Globus pallidus (tissue), 1 donor: ENCODE measurements at regions not wholly inside any gene's neighbourhood (a gene's known extent, or its start where the extent isn't known, plus 50 kb on each side); places are given as distances from the start of the nearest gene placed in this dataset.

Source experiments
- DNase-seq: peaks from one replicate; pipeline ENCODE4 v3.0.0-alpha.2; 2015; ENCODE audit warnings: low spot score

DNA sequence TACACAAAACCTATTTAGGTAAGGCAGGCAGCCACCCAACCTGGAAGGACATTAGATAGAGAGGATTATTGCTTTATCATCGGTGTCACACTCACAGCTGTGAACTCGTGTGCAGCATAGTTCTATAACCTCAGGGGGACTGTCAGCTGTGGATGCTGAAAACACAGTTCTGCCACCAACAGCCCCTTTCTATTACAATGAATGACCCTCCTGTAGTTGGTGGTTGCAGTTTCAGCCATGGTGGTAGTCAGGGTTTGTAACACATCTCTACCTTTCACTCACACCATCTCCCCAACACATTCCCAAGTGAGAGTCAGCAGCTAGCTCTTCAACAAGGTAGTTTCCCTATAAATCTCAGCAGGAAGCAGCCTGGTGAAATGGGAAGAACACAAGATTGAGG, 136.8 kb downstream of the ZC3H11B start:
- DNase-seq, result no peak

GRCh38 chr1:219472596-219472995, 140.3 kb downstream of the ZC3H11B start:
- no peak for DNase-seq

DNA sequence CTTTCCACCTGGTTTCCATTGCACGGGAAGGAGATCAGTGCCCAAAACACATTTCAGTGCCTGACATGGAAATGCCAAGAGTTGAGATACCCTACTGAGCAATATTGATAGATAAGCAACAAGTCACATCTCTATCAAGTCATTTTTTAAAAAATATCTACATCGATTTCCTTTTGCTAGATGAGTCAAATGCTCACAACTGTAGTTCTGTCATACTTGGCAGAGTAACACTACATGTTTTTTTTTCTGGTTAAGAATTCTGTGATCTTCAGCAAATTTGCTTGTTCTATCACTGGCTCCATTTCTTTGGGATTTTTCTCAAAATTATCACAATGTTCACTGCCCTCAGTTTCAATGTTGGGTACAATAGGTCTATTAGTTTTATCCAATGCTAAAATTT, 145.4 kb downstream of the ZC3H11B start:
- DNase-seq, result no peak

- no peak for DNase-seq
Observed at GRCh38 chr1:219466766-219467165, 146.1 kb downstream of the ZC3H11B start.

GRCh38 chr1:219465212-219466093, 147.5 kb downstream of the ZC3H11B start:
- no peak for DNase-seq

- peak; percentile 21 for DNase-seq
Observed at GRCh38 chr1:219463636-219464035, 149.3 kb downstream of the ZC3H11B start.

DNA sequence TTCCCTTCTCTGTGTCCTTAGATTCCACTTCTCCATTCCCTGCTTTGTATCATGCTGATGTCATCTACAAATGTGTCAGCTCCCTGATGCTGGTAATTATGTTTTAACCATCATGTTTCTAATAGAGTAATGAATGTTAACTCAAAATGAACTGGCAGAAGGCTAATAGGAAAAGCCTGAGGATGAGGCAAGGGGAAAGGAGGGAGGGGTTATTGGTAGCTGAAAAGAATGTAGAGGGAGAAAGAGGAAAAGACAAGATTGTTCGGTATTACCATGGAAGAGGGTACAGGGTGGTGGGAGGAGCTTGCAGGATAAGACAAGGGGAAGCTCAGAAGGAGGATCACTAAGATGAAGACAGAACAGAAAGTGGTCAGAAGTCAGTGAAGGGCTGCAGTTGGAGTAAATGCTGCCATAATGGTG, 150.9 kb downstream of the ZC3H11B start:
- DNase-seq, result no peak

GRCh38 chr1:219460896-219461815, 151.7 kb downstream of the ZC3H11B start:
- DNase-seq, result peak; percentile 45

DNA sequence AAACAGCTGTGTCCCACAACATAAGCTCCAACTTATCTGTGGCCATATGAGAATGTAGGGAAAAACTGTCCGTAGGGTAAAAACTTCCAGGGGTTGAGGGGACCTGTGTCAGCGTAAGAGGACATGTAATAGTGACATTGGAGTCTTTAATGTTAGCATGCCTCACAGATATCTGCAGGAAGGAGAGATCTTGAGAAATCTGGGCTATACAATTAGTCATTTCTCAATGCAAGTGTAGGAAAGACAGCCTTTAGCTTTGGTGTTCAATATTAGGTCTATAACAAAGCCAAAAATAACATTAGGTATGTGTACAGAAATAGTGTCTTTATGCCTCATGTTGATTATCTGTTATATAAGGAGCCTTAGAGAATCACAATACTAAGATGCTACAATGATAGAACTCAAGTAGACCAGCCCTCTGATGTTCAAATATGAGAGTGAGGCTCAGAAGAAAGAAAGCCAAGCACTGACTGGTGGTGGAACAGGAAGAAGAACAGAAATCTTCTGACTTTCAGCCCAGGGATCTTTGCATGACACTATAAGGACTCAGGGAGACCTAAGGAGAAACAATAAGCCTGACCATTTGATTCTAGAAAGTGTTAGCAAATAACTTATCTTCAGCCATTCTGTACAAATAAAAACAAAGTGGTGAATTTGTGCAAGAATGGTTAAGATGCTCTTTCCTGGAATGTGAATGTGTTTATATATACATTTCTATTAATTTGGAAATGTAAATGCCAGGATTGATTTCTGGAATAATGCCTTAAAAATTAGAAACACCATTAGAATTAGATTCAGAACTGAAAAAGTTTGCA, 152.6 kb downstream of the ZC3H11B start:
- no peak for DNase-seq

DNA sequence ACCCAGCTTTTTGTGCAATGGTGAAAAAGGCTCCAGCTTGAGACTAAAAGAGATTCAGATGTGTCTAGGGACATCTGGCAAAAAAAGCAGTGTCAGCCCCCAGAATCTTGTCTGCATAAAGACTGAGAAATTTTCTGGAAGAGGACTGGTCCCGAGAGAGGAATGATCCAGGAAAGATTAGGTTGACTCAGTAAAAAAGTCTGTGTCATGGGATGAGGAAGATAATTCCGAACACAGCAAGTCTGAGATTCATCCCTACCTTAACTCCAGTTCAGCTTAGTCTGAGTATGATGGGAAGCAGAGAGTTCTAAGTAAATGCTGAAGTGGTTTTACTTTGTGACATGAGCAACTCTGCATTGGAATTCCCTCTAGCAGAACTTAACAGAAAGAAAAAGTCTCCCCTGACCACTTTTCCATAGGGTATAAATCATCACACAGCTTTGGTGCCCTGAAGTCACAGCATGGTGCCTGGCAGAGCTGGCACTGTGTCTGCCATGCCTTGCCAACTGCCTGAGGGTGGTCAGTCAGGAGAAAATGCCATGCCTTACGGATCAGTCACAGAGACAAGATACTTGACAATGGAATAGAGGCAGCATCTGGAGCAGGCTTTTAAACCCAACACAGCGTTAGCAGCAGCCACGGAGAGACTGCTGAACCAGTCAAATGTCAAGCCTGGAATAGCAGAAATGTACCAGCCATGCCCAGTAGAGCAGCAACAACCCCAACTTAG, 153.4 kb downstream of the ZC3H11B start:
- no peak for DNase-seq

DNA sequence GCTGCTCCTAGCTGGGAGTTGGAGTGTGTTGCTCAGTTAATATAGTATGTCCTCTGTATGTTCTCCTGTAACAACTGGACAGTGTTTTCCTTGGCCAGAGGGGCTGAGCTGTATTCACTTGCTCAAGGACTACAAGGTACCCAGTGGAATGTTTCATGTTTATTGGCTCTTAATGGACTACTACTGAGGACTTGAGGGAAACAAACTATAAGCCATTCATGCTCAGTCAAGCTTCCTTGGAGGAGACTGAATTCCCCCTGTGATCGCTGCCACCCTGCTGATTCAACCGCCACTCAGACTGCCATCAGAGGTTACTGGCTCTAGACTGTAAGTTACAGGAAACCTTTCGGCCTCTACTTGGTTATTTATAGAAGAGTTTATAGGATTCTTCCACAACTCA, 166.6 kb downstream of the ZC3H11B start:
- DNase-seq, result no peak

DNA sequence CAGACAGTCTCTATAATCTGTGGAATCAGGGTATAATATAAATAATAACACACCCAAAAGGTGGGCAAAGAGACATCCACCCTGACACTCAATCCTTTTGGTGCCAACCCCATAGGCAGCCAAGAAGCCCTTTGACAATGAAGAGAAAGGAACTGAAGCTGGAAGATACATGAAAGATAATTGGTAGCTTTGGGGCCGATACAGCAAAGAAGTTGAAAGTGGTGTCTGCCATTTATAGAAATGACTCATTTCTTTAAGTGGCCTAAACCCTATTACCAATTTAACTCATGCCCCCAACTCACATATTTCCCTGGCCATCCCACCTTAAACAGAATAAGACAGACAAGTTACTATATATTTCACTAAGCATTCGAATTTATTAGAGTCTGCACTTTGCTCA, 167.0 kb downstream of the ZC3H11B start:
- no peak for DNase-seq

DNA sequence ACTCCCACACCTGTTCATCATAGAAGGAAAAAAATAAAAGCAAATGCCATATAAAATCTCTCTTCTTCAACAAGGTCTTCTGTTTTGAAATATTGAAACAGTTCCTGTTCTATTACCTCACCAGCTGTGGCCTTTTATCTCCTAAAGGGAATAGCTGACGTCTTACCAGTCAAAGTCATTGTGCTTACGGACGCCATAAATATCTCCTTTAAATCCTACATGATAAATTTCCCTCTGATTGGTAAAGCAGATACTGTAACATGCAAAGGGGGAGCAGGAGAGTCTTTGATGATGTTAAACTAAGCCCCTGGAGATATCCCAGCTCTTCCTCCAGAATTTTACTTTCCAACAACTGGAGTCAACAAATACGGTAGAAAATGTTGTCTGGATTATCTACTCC, 168.4 kb downstream of the ZC3H11B start:
- no peak for DNase-seq

- DNase-seq, result no peak
Observed at GRCh38 chr1:219443763-219444162, 169.1 kb downstream of the ZC3H11B start.

DNA sequence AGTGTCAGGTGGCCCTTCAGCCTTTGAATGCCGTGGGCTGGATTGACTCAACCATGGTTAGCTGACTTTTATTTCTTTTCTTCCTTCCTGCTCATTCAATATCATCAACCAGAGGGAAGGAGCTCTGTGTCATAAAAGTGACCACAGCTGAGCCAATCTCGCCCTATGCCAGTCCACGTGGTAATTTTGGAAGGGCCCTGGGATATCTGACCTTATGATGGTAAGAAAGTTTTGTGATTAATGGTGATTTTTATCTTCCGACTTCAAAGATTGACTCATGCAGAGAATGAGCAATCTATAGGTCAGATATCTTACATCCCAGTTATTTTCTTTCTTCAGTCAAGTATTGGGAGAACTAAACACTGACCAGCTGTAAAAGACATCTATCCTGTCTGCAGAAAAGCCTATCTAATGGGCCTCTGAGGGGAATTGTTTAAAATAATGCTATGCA, 170.3 kb downstream of the ZC3H11B start:
- no peak for DNase-seq

GRCh38 chr1:219441884-219442283, 171.0 kb downstream of the ZC3H11B start:
- no peak for DNase-seq

- DNase-seq, result no peak
Observed at GRCh38 chr1:219439376-219439775, 173.5 kb downstream of the ZC3H11B start.

- no peak for DNase-seq
Observed at GRCh38 chr1:219438386-219438785, 174.5 kb downstream of the ZC3H11B start.

- no peak for DNase-seq
Observed at GRCh38 chr1:219434923-219435297, 178.0 kb downstream of the ZC3H11B start.

GRCh38 chr1:219434285-219434922, 178.5 kb downstream of the ZC3H11B start:
- DNase-seq, result no peak
